HG02970 (cell line): ENCODE measurements at regions not wholly inside any gene's neighbourhood (a gene's known extent, or its start where the extent isn't known, plus 50 kb on each side); places are given as distances from the start of the nearest gene placed in this dataset.
A peak's percentile ranks its signal among the peaks of the same experiment; 100 is the strongest.
"Not testable (repeated sequence)": the region's sequence is repeated elsewhere in the genome, so short reads cannot be mapped to it uniquely, and the experiment has no call there.

Experiments
- ATAC-seq: cut with Tn5 transposase; IDR thresholded peaks from one replicate; pipeline ENCODE4 v1.9.1; 2021; ENCODE audit warnings: mild to moderate bottlenecking, moderate library complexity, moderate number of reproducible peaks; ENCODE audit not compliant: unreplicated experiment, low FRiP score

DNA sequence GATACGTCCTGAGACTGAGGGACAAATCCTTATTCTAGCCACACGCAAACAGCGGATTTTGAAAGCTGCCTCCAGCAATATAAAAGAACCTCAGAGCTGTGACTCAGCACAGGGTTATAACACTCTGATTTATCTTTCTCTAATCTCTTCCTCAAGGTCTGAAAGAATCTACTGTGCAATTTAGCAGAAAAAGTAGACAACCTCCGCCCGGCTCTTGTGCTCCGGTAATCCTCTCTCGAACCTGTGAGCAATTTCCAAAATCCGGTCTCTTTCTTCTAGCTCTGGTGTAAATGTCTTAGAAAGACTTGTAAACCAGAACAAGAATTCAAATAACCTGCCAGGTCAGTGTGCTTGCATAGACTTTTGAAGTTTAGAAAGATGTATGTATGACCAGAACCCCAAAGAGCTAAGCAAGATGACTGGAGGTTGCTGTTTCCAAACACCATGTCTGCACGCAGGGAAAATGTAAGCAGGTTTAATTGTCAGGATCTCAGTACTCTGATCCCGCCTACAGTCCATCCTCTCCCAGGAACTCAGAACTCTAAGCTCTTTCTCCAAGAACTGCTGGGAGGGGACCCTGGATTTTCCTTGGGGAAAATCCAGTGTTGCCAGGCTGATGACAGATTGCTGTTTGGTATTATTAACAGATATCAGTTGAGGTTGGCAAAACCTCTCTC, 338.1 kb downstream of the RFC3 start:
- no peak for ATAC-seq

DNA sequence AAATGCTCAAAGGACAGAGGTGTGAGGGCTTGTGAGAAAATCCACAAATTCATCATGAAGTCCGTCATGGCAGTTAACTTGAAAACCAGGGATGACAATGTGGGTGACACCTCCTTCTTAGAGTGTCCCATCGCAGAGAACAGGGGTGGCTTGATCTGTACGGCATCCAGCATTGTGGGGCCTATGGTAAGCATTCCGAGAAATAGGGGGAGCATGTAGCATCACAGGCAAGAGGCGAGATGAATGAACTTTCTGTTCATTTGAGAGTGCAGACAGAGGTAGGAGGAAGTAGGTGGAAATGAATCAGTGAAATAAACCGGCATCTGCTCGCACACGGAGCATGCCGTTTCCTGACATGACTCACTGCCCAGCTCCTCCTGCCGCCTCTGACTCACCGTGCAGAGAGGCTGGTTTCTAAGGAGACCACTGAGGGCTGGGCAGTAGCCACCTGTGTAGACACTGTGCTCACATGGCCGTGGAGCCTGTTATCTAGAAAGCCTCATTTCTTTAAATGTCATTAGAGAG, 339.0 kb downstream of the RFC3 start:
- ATAC-seq, result peak; percentile 99

DNA sequence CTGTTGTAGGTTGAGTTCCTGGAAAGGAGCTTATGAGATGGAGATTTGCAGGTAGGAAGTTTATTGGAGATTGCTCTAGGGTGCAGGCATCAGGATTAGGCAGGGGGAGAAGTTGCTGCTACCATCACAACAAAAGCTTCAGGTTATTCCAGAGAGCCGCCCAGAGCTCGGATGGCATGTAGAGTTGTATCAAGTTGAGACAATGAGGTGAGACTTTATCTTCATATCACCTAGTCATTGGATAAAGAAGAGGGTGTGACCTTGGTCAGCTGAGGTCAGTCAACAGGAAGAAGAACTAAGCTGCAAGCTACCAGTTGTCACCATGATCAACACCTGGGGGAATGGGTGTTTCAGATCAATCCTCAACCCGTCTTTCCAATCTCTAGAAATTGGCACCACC, 342.0 kb downstream of the RFC3 start:
- ATAC-seq, result no peak

DNA sequence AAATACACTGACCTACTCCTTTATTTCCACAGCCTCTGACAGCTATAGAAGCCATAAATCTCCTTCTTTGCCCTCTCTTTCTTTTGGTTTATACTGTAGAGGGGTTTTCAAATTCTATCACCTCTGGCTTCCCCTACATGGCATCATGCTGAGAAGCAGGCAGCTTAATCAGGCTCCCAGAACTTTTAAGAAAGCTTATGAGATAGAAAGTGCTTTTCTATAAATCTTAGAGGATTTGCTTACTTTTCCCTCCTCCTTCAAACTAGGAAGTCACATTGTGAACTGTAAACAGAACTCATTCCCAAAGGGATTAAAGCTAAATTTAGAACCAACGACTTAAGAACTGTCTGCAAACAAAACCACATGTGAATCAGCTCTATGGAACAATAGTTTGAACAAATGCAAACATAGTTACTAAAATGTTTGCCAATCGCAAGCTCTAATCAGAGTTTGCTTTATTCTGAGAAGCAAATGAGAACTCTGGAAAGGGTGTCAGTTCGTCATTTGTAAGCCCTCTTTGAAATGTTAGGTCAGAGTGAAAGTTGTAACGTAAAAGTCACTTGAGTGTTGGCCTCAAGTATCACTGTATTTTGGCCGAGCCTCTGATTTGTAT, 344.1 kb downstream of the RFC3 start:
- ATAC-seq, result no peak

DNA sequence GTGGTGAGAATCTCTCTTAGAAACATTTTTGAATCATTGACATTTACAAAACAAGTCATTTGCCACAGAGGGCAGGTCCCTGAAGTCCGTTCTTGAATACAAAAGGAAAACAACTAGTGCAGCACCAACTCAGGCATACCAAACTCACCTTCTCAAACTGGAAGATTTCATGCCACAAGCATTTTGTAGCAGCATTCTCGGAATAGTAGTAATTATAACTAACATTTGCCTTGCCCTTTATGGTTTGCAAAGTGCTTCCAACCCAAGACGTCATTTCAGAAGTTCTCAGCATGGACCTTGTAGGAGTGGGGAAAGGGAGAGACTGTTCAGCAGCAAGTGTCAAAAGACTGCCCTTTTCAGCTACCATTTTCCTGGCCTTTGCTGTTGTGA, 344.6 kb downstream of the RFC3 start:
- ATAC-seq, result no peak

DNA sequence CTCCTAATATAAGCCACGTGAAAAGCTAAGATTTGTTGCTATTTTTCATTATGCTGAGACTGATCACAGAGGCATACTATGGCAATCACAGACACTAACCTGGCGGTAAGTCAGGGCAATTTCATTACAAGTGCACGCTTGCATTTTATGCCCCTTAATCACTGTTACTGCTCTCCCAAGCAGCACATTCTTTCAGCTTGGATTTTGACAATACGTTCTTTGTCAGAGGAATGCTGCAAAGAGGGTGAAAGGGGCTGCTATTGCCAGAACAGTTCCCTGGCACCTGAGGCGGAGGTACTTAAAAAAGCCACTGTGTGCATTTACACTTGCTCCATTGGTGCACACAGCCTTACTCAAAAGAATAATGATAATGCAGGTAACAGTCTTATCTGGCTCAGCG, 346.6 kb downstream of the RFC3 start:
- no peak for ATAC-seq

DNA sequence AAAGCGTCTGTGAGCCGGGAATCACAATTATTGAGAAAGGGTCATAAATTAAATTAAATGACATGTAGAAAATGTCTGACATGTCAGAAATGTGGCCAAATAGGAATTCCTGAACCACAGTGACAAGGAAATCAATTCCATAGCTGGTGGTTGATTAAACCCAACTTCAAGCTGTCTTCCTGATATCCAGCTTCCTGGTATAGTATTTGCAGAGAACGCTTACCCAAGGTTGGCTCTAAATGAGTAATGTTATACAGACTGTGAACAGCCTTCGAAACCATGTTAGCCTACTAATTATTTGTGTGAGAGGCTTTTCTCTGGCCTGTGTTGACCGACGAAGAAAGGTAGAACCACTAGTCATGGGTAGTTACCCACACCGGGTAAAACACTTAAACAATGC, 347.2 kb downstream of the RFC3 start:
- no peak for ATAC-seq

DNA sequence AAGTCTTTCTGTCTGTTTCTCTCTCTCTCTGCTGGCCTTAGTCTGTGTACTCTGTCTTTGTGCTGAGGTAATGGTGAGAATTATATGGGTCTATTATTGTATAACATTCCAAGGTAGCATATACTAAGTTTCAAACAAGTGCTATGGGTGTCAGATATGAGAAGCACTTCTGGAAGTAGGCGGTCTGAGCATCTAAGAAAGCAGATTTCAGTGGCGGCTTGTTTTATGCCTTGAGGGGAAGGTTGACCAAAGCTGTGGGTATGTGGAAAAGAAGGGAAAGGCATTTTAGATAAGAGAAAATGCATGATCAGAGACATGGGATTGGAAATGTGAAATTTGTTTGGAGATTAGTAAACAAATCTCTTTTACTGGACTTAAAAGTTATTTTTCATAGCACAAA, 348.5 kb downstream of the RFC3 start:
- no peak for ATAC-seq

DNA sequence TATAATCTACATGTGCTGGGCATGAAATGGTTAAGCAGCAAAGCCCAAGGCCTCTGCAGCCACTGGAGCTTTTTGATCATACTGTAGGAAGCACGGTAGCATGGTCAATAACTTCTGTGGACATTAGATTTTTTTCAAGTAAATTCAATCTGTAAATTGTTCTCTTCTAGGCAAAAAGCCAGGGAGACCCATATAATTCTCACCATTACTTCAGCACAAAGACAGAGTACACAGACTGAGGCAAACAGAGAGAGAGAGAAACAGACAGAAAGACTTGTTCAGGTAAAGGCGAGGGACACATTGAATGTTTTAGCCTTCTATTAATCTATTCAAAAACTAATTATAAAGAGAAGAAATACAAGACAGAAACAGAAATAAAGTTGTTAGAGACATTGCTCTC, 349.4 kb downstream of the RFC3 start:
- no peak for ATAC-seq

DNA sequence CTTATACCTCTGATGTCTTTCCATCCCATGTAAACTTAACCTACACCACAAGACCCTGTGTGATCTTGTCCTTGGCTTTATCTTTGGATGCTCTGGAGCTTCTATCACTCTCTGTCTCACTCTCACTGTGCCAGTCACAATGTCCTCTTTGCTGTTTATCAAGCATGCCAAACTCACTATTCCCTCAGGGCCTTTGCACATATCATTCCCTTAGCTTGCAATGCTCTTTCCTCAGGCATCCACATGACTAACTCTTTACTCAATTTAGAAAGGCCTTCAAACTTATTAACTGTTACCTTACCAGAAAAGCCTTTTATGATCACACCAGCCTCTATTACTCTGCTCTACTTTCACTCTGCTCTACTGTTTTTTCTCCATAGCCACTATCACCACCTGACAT, 354.1 kb downstream of the RFC3 start:
- no peak for ATAC-seq

DNA sequence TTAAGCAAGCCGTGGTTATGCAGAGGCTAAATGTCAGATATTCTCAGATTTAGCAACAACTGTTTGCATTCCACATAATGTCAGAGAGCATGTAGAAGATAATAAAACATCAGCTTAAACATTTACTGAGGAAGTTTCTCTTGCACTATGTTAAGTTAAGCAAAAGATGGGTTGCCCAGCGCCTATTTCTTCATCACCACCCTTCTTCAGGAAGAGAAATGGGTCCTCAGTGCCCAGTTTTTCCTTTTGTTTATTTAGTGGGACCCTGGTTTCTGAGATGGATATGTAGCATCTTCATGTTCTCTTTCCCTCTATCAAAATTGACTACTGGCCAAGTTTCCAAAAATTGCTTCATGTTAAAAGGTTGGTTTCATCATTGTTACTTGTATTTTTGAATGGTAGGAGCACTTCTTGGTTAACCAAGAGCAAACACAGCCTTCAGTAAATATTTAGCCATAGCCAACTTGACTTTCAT, 356.8 kb downstream of the RFC3 start:
- no peak for ATAC-seq

DNA sequence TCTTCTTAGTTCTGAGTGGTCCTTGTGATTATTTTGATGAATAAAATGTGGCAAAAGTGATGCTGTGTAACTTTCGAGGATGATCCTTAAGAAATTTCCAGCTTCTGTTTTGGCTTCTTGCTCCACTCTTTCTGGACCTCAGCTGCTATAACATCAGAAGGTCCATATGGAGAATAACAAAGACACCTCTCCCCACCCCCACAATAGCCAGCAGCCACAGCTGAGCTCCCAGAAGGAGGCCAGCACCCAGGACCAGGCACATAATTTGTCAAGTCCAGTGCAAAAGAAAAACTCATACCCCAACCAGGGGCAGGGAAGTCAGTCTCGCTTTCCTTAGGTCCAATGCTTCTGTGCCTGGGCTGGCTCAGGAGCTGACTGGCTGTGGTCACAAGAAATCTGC, 357.6 kb downstream of the RFC3 start:
- ATAC-seq, result no peak

DNA sequence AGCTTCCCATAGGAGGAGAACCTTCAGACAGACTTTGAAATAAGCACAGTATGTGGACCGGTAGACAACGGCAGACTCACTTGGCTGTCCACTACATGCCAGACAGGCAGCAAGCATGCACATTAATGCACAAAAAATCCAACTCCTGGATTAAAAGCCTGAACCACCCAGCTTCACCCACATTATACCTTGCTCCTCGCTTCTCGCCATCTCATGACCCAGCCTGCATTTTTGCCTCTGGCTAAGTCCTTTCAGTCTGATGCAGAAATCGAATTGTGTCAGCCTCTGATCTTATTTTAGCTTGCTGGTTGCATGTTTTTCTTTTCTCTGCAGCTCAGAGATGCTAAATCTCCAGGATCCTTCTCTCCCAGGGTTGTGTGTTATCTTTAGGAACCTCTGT, 358.7 kb downstream of the RFC3 start:
- no peak for ATAC-seq

DNA sequence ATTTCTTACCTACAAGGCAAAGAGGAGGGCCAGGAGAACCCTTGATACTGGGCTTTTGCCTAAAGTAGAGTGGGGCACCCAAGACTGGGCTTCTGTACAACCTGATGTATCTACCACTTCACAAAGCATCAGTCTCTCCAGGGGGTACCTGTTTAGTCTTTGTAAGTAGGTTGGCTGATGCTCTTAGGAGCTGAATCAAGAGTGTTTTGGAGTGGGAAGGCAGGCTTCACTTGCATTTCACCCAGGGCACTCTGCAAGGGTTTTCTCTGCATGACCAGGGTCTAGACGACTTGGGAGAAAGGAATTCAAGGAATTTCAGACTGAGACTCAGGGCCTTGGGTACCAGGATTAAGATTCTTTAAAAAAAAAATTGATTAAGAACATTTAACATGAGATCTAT, 361.5 kb downstream of the RFC3 start:
- no peak for ATAC-seq

DNA sequence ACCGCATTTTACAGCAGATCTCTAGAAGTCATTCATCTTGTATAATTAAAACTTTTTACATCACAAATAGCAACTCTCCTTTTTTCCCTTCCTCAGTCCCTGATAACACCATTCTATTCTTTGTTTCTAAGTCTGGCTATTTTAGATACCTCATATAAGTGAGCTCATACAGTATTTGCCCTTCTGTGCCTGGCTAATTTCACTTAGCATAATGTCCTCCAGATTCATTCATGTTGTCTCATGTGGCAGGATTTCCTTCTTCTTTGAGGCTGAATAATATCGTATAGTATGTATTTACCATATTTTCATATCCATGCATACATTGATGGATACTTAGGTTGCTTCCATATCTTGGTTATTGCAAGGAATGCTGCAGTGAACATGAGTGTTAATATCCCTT, 362.0 kb downstream of the RFC3 start:
- no peak for ATAC-seq

DNA sequence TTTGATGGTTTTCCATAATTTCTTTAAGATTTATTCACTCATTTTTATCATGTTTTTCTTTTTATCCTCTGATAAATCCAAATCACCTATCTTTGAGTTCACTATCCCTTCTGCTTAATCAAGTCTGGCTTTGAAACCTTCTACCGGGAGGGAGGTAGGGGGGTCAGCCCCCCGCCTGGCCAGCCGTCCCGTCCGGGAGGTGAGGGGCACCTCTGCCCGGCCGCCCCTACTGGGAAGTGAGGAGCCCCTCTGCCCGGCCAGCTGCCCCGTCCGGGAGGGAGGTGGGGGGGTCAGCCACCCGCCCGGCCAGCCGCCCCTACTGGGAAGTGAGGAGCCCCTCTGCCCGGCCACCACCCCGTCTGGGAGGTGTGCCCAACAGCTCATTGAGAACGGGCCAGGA, 363.3 kb downstream of the RFC3 start:
- not testable (repeated sequence) for ATAC-seq

DNA sequence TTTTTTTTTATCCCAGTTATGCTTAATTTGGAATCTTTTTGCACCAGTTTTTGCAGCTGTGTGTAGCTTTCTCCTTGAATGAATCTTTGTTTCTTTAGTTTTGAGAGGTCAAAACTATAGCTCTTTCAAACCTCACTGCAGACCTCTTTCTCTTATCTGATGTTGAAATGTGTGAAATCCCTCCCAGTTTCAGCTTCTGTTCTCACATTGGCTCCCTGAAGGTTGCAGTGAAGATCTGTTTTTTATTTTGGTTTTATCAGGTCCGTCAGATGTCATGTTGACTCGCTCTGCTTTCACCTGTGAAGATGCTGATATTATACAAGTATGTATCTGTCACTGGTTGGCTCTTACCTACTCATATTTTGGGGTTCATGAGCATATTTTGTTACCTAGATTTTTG, 372.0 kb downstream of the RFC3 start:
- ATAC-seq, result no peak

DNA sequence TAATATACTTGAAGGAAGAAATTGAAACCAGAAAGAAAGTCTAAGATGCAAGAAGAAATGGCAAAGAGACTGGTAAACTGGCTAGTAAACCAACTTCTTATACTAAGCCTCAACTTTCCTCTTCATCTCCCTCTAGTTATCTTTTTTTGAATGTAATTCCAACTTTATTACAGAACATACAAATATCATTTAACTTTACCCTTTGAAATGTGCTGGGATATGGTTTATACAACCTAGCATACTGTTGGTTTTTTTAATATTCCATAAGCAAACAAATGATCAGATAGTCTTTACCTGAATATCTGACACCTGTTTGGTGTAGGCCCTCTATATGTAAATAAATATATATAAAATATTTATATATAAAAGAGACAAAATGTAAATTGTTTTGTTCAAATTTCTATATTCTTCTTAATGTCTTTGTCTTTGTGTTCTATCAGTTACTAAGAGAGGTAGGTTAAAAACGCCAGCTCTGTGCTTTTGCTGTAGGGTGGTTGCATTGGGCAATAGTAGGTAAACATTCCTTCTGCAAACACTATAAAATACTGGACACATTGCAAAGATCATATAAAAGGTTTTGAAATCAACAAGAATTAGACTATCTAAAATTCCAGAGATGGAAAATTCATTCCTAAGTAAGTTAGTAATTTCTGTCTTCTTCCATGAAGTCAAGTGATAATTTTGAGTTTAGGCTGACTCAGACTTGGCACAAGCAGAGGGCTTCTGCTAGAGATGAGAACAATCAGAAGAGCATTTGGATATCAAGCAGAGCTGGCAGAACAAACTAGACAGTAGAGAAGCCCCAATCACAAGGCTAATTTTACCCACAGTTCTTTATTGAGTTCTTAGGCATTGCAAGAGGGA, 383.3 kb downstream of the RFC3 start:
- ATAC-seq, result no peak

DNA sequence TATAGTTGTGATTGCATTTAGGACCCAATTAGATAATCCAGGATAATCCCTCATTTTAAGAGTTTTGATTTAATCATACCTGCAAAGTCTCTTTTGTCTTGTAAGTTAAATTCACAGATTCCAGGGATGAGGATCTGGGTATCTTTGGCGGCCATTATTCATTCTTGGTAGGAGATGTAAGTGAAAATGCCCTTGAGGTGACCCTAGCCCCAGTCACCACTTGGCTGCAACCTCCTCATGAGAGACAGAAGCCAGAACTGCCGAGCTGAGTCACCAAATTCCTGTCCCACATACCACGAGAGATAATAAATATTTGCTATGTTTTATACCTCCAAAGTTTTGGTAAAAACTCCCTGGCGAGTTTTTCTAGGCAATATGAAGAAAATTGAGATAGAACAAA, 389.4 kb downstream of the RFC3 start:
- no peak for ATAC-seq

DNA sequence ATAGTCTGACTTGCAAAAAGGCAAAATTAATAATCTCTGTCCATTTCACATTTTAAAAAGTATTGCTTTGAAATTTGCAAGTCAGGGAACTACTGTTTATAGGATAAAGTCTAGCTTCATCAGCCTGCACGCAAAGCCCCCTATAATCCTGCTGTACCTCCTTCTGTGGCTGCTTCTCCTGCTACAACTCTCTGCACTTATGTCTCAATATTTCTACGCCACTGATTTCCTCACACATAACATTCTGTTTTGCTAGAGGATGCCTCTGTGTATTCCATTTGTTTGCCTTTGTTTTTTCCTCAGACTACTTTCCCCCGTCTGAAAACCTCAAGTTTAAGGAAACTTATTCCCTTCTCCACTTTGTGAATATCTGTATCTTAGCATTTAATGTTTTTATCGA, 389.9 kb downstream of the RFC3 start:
- ATAC-seq, result no peak

DNA sequence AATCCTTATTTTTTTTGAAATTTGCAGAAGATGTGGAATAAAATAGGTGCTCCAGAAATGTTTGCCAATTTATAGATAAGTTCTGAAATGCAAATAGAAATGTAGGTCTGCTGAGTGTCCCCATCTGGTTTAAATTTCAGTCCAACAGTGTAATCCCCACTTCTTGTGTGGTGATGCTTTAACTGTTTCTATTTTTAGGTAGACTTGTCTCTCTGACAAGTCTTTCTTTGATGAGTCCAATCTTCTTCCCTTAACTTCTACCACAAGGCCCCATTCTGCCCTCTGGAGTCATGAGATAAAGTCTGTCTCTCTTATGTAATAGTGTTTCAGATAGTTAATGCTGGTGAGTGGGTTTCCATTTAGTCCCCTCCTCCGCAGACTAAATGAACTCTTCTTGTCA, 390.4 kb downstream of the RFC3 start:
- ATAC-seq, result no peak
